ENCODE measurements at regions not wholly inside any gene's neighbourhood (a gene's known extent, or its start where the extent isn't known, plus 50 kb on each side); places are given as distances from the start of the nearest gene placed in this dataset.

DNA sequence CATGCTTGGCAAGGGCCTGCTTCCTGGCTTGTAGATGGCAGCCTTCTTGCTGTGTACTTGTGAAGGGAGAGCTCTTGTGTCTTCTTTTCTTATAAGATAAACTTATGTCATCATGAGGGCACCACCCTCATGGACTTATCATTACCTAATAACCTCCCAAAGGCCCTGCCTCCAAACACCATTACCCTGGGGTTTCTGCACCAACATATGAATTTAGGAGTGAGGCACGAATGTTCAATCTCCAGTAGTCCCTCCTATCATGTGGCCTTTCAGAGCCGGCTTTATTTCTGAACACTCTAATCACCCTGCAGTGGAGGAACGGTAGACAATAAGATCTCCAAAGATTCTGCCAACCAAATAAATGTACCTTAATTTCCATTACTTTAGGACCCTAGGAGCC is 144.3 kb downstream of the ABCC12 start:
- H3K4me3 ChIP-seq (ENCODE audit: control insufficient read depth in 2 of 3, extremely low read depth in 1 of 3, insufficient read depth in 2 of 3, low read depth in 1 of 3, low read length in 3 of 3) = no peak overlapping the region
- H3K27ac ChIP-seq (ENCODE audit: control insufficient read depth, insufficient read depth, low read length) = no peak overlapping the region
- no peaks in the 10 kb centered on the region for H3K27me3 ChIP-seq (ENCODE audit: control insufficient read depth, extremely low read depth, insufficient read depth, low read length)
- H3K9me3 ChIP-seq (ENCODE audit: control insufficient read depth, low read depth, low read length) = no peaks in the 10 kb centered on the region
- FAIRE-seq (no peak), DNase-seq (ENCODE audit: low read depth, low spot score) (no peak)
- TF ChIP-seq CTCF (optimal IDR thresholded peaks at IDR 0.05 in 1 of 3, IDR thresholded peaks at IDR 0.05 in 1 of 3, conservative IDR thresholded peaks at IDR 0.05 in 1 of 3; ENCODE audit: extremely low read depth in 1 of 3, insufficient read depth in 2 of 3, low read length in 3 of 3) (no peak), EZH2 (IDR thresholded peaks at IDR 0.05; ENCODE audit: low read length) (no peak)
- H4K20me1 ChIP-seq (ENCODE audit: control insufficient read depth, extremely low read depth, insufficient read depth, low read length) = no peaks in the 10 kb centered on the region
- H3K9ac ChIP-seq (ENCODE audit: control insufficient read depth, extremely low read depth, insufficient read depth, low read length) = no peak overlapping the region
- H3K79me2 ChIP-seq (ENCODE audit: control insufficient read depth, insufficient read depth, low read length) = no peaks in the 10 kb centered on the region
- no peak overlapping the region for H3K4me2 ChIP-seq (ENCODE audit: control insufficient read depth, extremely low read depth, insufficient read depth, low read depth, low read length)
- peaks cover 20% of the 10 kb centered on the region for H3K4me1 ChIP-seq (ENCODE audit: control insufficient read depth, extremely low read depth, insufficient read depth, low read length)
- no peaks in the 10 kb centered on the region for H3K9me1 ChIP-seq (ENCODE audit: control insufficient read depth, extremely low read depth, insufficient read depth, low read length)
- H2AFZ ChIP-seq (ENCODE audit: control insufficient read depth, low read length) = no peak overlapping the region
- no peaks in the 10 kb centered on the region for H3K36me3 ChIP-seq (ENCODE audit: control insufficient read depth in 2 of 2, extremely low read depth in 1 of 2, insufficient read depth in 2 of 2, low read length in 2 of 2)
- dilution Hi-C loops (cut with MboI; ENCODE audit: extremely low pct_ligation_motif_present, low sequenced_read_pairs) = no loop called here

GRCh38 chr16:48008011-48008525 is 147.7 kb downstream of the ABCC12 start:
- H2AFZ ChIP-seq (ENCODE audit: control insufficient read depth, low read length) = no peak overlapping the region
- H3K27ac ChIP-seq (ENCODE audit: control insufficient read depth, insufficient read depth, low read length) = no peak overlapping the region
- DNase-seq (ENCODE audit: low read depth, low spot score) (no peak), FAIRE-seq (no peak)
- TF ChIP-seq EZH2 (IDR thresholded peaks at IDR 0.05; ENCODE audit: low read length) (no peak), CTCF (optimal IDR thresholded peaks at IDR 0.05 in 1 of 3, IDR thresholded peaks at IDR 0.05 in 1 of 3, conservative IDR thresholded peaks at IDR 0.05 in 1 of 3; ENCODE audit: extremely low read depth in 1 of 3, insufficient read depth in 2 of 3, low read length in 3 of 3) (no peak)
- no peak overlapping the region for H3K9ac ChIP-seq (ENCODE audit: control insufficient read depth, extremely low read depth, insufficient read depth, low read length)
- H3K9me1 ChIP-seq (ENCODE audit: control insufficient read depth, extremely low read depth, insufficient read depth, low read length) = no peaks in the 10 kb centered on the region
- H3K27me3 ChIP-seq (ENCODE audit: control insufficient read depth, extremely low read depth, insufficient read depth, low read length) = no peaks in the 10 kb centered on the region
- no peak overlapping the region for H3K4me3 ChIP-seq (ENCODE audit: control insufficient read depth in 2 of 3, extremely low read depth in 1 of 3, insufficient read depth in 2 of 3, low read depth in 1 of 3, low read length in 3 of 3)
- no peaks in the 10 kb centered on the region for H3K9me3 ChIP-seq (ENCODE audit: control insufficient read depth, low read depth, low read length)
- H3K36me3 ChIP-seq (ENCODE audit: control insufficient read depth in 2 of 2, extremely low read depth in 1 of 2, insufficient read depth in 2 of 2, low read length in 2 of 2) = no peaks in the 10 kb centered on the region
- no peaks in the 10 kb centered on the region for H3K79me2 ChIP-seq (ENCODE audit: control insufficient read depth, insufficient read depth, low read length)
- no peaks in the 10 kb centered on the region for H4K20me1 ChIP-seq (ENCODE audit: control insufficient read depth, extremely low read depth, insufficient read depth, low read length)
- no peak overlapping the region for H3K4me2 ChIP-seq (ENCODE audit: control insufficient read depth, extremely low read depth, insufficient read depth, low read depth, low read length)
- H3K4me1 ChIP-seq (ENCODE audit: control insufficient read depth, extremely low read depth, insufficient read depth, low read length) = peaks cover 14% of the 10 kb centered on the region
- dilution Hi-C loops (cut with MboI; ENCODE audit: extremely low pct_ligation_motif_present, low sequenced_read_pairs) = no loop called here
